GM19023 (cell line): ENCODE measurements at regions not wholly inside any gene's neighbourhood (a gene's known extent, or its start where the extent isn't known, plus 50 kb on each side); places are given as distances from the start of the nearest gene placed in this dataset.

Experiments used
- ATAC-seq: cut with Tn5 transposase; IDR thresholded peaks from one replicate; pipeline ENCODE4 v1.9.1; 2021; ENCODE audit warnings: mild to moderate bottlenecking, moderate library complexity; ENCODE audit not compliant: unreplicated experiment

GRCh38 chr2:15763822-15764682 lies 172.4 kb downstream of the DDX1 start:
- ATAC-seq = no peak

DNA sequence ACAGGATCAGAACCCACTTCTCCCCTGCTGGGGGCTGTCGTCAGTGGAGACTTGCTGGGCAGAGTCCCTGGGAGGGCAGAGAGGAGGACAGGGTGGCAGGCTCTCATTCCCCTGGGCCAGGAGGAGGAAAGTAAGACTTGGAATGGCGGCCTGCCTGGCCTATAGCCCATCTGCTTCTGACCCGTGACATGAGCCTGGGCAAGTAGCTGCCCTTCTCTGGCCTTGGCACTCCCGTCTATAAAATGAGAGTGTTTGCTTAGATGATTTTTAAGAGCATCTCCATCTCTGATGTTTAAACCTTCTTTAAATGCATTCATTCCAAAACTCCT lies 173.0 kb downstream of the DDX1 start:
- ATAC-seq = no peak

- no peak for ATAC-seq
Observed at GRCh38 chr2:15765211-15765610, 173.5 kb downstream of the DDX1 start.

- ATAC-seq = no peak
Observed at GRCh38 chr2:15765686-15766302, 174.1 kb downstream of the DDX1 start.

DNA sequence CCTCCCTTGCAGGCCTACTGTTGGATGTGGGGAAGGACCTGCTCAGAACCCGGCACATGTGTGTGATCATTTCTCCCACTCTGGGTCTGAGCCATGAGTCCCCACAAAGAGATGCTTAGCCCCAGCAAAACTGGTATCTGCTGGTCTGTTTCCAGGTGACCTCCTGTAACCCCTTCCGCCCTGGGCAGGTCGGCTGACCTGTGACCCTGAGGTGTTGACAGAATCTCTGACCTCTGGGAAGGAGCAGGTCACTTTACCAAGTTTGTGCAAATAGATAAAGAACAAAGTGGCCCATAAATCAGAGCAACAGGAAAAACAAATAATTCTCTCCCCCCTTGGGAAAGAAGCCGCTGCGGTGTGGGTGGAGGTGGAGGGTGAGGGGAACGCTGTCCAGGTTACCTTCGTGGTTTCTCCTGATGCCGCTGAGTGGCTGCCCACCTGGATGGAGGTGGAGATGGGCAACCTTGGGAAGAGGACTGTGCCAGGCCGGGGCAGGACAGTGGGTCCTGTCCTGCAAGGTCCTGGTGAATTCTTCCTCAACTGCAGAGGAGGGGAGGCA lies 174.0 kb upstream of the MYCN start:
- no peak for ATAC-seq

- no peak for ATAC-seq
Observed at GRCh38 chr2:15766911-15767597, 173.3 kb upstream of the MYCN start.

- ATAC-seq = no peak
Observed at GRCh38 chr2:15767679-15768078, 172.7 kb upstream of the MYCN start.

- ATAC-seq = no peak
Observed at GRCh38 chr2:15768142-15768541, 172.2 kb upstream of the MYCN start.

DNA sequence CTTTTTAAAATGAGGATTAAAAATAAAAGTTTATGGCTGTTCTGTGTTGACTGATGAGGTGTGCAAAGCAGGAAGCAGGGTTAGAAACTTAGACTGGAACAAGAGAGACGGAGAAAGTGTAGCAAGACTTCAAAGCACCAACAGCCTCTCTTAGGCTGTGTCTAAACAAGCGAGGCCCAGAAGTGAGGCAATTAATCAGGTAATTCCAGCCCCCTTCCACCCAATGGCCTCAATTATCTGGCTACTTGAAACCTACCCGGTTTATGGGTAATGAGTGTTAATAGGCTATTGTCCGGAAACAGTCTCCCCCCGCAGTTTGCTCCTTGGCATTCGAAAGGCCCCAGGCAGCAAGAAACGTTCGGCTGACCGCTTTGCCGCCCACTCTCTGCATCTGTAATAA lies 171.7 kb upstream of the MYCN start:
- ATAC-seq = no peak

- ATAC-seq = no peak
Observed at GRCh38 chr2:15769235-15769634, 171.1 kb upstream of the MYCN start.

GRCh38 chr2:15769676-15770547 lies 170.4 kb upstream of the MYCN start:
- ATAC-seq = no peak

- ATAC-seq = no peak
Observed at GRCh38 chr2:15770606-15771005, 169.7 kb upstream of the MYCN start.

DNA sequence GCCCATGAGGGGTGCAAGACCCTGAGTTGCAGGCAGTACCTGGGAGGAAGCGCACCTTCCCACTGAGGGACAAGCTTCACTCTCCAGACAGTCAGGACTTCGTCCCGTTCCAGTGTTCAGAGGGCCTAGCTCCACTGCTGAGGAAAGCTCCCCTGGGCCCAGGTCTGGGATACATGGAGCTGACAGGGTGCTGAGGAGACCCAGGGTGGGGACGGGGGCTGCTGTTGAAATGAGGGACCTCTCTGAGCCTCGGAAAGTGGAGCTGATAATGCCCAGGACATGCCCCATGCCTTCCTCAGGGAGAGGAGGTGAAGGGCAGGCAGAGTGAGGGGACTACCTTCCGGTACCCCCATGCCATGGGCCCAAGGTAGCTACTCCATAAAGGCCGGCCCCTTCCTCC lies 169.2 kb upstream of the MYCN start:
- no peak for ATAC-seq

- ATAC-seq = no peak
Observed at GRCh38 chr2:15772086-15772595, 168.2 kb upstream of the MYCN start.

DNA sequence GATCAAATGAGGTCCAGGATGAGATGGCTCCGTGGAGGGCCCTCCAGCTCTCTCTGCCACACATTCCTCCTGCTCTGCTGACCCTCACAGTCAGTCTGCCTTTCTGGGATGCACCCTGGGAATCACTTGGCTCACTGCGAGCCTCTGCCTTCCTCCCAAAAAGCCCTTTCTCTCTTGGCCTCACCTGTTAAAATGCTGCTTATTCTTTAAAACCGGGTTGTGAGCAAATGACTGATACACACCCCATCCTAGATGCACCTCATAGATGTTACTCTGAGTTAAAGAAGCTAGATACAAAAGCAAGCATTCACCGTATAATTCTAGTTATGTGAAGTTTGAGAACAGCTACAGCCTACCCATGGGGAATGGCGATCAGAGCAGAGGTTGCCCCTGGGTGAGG lies 167.7 kb upstream of the MYCN start:
- ATAC-seq = no peak

- ATAC-seq = no peak
Observed at GRCh38 chr2:15773204-15773603, 167.1 kb upstream of the MYCN start.

DNA sequence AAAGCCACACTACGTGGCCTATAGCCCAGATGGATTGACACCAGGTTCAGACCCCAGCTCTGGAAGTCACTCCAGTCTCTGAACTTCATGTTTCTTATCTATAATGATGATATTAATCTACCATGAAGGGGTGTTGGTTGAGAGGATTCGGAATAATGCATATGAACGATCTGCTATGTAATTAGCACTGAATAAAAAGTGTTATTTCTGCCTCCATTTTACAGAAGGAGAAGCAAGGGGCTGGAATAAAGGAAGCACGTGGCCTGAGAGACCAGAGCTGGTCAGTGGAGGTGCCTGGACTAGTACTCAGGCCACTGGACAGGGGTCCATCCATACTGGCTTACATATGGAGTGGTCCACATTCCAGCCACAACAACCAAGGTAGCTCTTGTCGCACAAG lies 166.5 kb upstream of the MYCN start:
- ATAC-seq = no peak

GRCh38 chr2:15775753-15776628 lies 164.4 kb upstream of the MYCN start:
- ATAC-seq = no peak

GRCh38 chr2:15776629-15776919 lies 163.8 kb upstream of the MYCN start:
- no peak for ATAC-seq
